SK-N-SH (cell line): ENCODE measurements at regions not wholly inside any gene's neighbourhood (a gene's known extent, or its start where the extent isn't known, plus 50 kb on each side); places are given as distances from the start of the nearest gene placed in this dataset.

ENCODE experiments used
- CTCF ChIA-PET: fragments of 300-600, 350-600 bp; formaldehyde crosslinking; extraction: SDS; loops from one replicate; lab custom pipeline; 2021; lab: Yijun Ruan, JAX
- POLR2A ChIA-PET: fragments of 350-600 bp; sonication (Branson Sonifier 250); formaldehyde crosslinking; extraction: SDS; loops from one replicate; lab custom pipeline; 2020; ENCODE audit warnings: antibody characterized with exemption, inconsistent platforms; lab: Yijun Ruan, JAX
- DNase-seq: peaks from one replicate; pipeline ENCODE4 v3.0.0; 2012
- H2AFZ ChIP-seq: fragments of 200-600 bp; sonication (generic); 2 replicates; pipeline ENCODE4 v1.8.1; 2016; ENCODE audit warnings: antibody characterized with exemption, mild to moderate bottlenecking, low read depth
- H3F3A ChIP-seq: fragments of 200-600 bp; sonication (generic); replicated peaks from 2 replicates; pipeline ENCODE3; 2016; ENCODE audit warnings: antibody characterized with exemption, mild to moderate bottlenecking; ENCODE audit not compliant: insufficient read depth
- H3K27ac ChIP-seq, 2 experiments: fragments of 200-500 bp in 1 of 2; fragments of 200-600 bp in 1 of 2; sonication (Bioruptor generic) in 1 of 2; sonication (generic), shearing (Covaris generic) in 1 of 2; 2 replicates each; pipeline versions ENCODE4 v1.5.1 to v1.6.1; 2014 to 2016; ENCODE audit warnings: low read depth in 2 of 2, inconsistent platforms in 1 of 2, low read length in 1 of 2, mild to moderate bottlenecking in 1 of 2, mixed read lengths in 1 of 2
- H3K27me3 ChIP-seq: fragments of 200-600 bp; sonication (generic), shearing (Covaris generic); 2 replicates; pipeline ENCODE4 v1.6.1; 2016; ENCODE audit warnings: mixed run types; ENCODE audit not compliant: insufficient read depth
- H3K36me3 ChIP-seq, 2 experiments: fragments of 200-500 bp in 1 of 2; fragments of 200-600 bp in 1 of 2; sonication (Bioruptor generic) in 1 of 2; sonication (generic) in 1 of 2; replicated peaks in 1 of 2; 2 replicates each; pipeline versions ENCODE3 to v1.5.1; 2014 to 2016; ENCODE audit warnings: low read length in 1 of 2, mild to moderate bottlenecking in 1 of 2; ENCODE audit not compliant: insufficient read depth in 2 of 2, control insufficient read depth in 1 of 2
- H3K4me1 ChIP-seq, 2 experiments: fragments of 200-500 bp in 1 of 2; fragments of 200-600 bp in 1 of 2; sonication (Bioruptor generic) in 1 of 2; sonication (generic), shearing (Covaris generic) in 1 of 2; 2 replicates each; pipeline versions ENCODE4 v1.5.1 to v1.6.1; 2014 to 2016; ENCODE audit warnings: low read depth in 1 of 2, low read length in 1 of 2, mixed run types in 1 of 2; ENCODE audit not compliant: insufficient read depth in 2 of 2, control insufficient read depth in 1 of 2
- H3K4me2 ChIP-seq: fragments of 200-600 bp; sonication (generic), shearing (Covaris generic); 2 replicates; pipeline ENCODE4 v1.6.1; 2017; ENCODE audit warnings: mixed run types
- H3K4me3 ChIP-seq, 2 experiments: fragments of 200-500 bp in 1 of 2; fragments of 200-600 bp in 1 of 2; sonication (Bioruptor generic) in 1 of 2; sonication (generic), shearing (Covaris generic) in 1 of 2; 2 replicates each; pipeline versions ENCODE4 v1.5.1 to v1.8.1; 2014 to 2016; ENCODE audit warnings: low read depth in 2 of 2, inconsistent platforms in 1 of 2, low read length in 1 of 2, mild to moderate bottlenecking in 1 of 2, mixed read lengths in 1 of 2, moderate library complexity in 1 of 2
- H3K79me2 ChIP-seq: fragments of 200-600 bp; sonication (generic); 2 replicates; pipeline ENCODE4 v1.8.1; 2017; ENCODE audit warnings: mild to moderate bottlenecking; ENCODE audit not compliant: insufficient read depth
- H3K9ac ChIP-seq: fragments of 200-600 bp; sonication (generic); 2 replicates; pipeline ENCODE4 v1.6.1; 2017; ENCODE audit warnings: mixed run types
- H3K9me2 ChIP-seq: fragments of 200-600 bp; sonication (generic); 2 replicates; pipeline ENCODE4 v1.6.1; 2017; ENCODE audit warnings: mixed run types
- H3K9me3 ChIP-seq: fragments of 200-600 bp; sonication (generic); 2 replicates; pipeline ENCODE4 v1.6.1; 2017; ENCODE audit warnings: mixed run types, mild to moderate bottlenecking, moderate library complexity
- H4K20me1 ChIP-seq: fragments of 200-600 bp; sonication (generic); 2 replicates; pipeline ENCODE4 v1.6.1; 2017; ENCODE audit warnings: mild to moderate bottlenecking, mixed run types; ENCODE audit not compliant: insufficient read depth
- CHD2 ChIP-seq: fragments of 150-350 bp; IDR thresholded peaks from 2 replicates; pipeline ENCODE4 v1.6.1; 2018; ENCODE audit warnings: low read length; ENCODE audit not compliant: partially characterized antibody
- CTCF ChIP-seq: fragments of 200-600 bp; sonication (generic); IDR thresholded peaks from 2 replicates; pipeline ENCODE4 v1.6.1; 2017; ENCODE audit warnings: antibody characterized with exemption, mild to moderate bottlenecking, moderate library complexity
- ELF1 ChIP-seq: IDR thresholded peaks from 2 replicates; pipeline ENCODE4 v1.4.0; 2012
- EP300 ChIP-seq, 2 experiments: IDR thresholded peaks; 2 replicates each; pipeline versions ENCODE4 v1.4.0 to v1.6.1; 2012; ENCODE audit warnings: borderline replicate concordance in 1 of 2, low read depth in 1 of 2, low read length in 1 of 2
- EZH2phosphoT487 ChIP-seq: fragments of 200-600 bp; sonication (generic); IDR thresholded peaks from 2 replicates; pipeline ENCODE4 v1.6.1; 2017; ENCODE audit warnings: low read depth, mixed run types, mild to moderate bottlenecking, antibody characterized with exemption, moderate library complexity, borderline replicate concordance
- FOXJ3 ChIP-seq: sonication (generic); formaldehyde crosslinking; IDR thresholded peaks from 2 replicates; pipeline ENCODE4 v1.5.1; 2020; ENCODE audit warnings: mild to moderate bottlenecking, missing genetic modification reagents
- GATA2 ChIP-seq: sonication (generic); formaldehyde crosslinking; IDR thresholded peaks from 2 replicates; pipeline ENCODE4 v1.5.0; 2020; ENCODE audit warnings: mild to moderate bottlenecking, missing genetic modification reagents
- IRF3 ChIP-seq: fragments of 150-350 bp; IDR thresholded peaks from 2 replicates; pipeline ENCODE4 v1.6.1; 2016; ENCODE audit warnings: mild to moderate bottlenecking, low read depth, low read length
- JUND ChIP-seq: IDR thresholded peaks from 2 replicates; pipeline ENCODE4 v1.4.0; 2012
- MAX ChIP-seq: IDR thresholded peaks from 2 replicates; pipeline ENCODE4 v1.4.0; 2012; ENCODE audit warnings: low read depth
- MEF2A ChIP-seq: IDR thresholded peaks from 2 replicates; pipeline ENCODE4 v1.4.0; 2012; ENCODE audit warnings: low read depth, borderline replicate concordance
- NFIC ChIP-seq: IDR thresholded peaks from 2 replicates; pipeline ENCODE4 v1.4.0; 2012; ENCODE audit warnings: borderline replicate concordance
- PBX3 ChIP-seq: IDR thresholded peaks from 2 replicates; pipeline ENCODE4; 2012
- POLR2AphosphoS5 ChIP-seq: IDR thresholded peaks from 2 replicates; pipeline ENCODE4 v1.6.1; 2012; ENCODE audit warnings: low read depth, low read length
- RFX5 ChIP-seq: IDR thresholded peaks from 2 replicates; pipeline ENCODE4 v1.6.1; 2012; ENCODE audit warnings: mild to moderate bottlenecking, improper control_type of control experiment, low read length
- RXRA ChIP-seq: IDR thresholded peaks from 2 replicates; pipeline ENCODE4 v1.4.0; 2012; ENCODE audit warnings: low read depth, mild to moderate bottlenecking, borderline replicate concordance
- SMC3 ChIP-seq: IDR thresholded peaks from 2 replicates; pipeline ENCODE4 v1.6.1; 2012; ENCODE audit warnings: low read depth, low read length, improper control_type of control experiment
- TAF1 ChIP-seq: IDR thresholded peaks from 2 replicates; pipeline ENCODE4 v1.6.1; 2012; ENCODE audit warnings: low read depth, mild to moderate bottlenecking, low read length, moderate library complexity, borderline replicate concordance
- ZBTB33 ChIP-seq: IDR thresholded peaks from 2 replicates; pipeline ENCODE4 v1.4.0; 2012; ENCODE audit warnings: low read depth, borderline replicate concordance
- WGBS: methylation state at CpG from one replicate; pipeline ENCODE4 v1.1.6; 2017; ENCODE audit warnings: low lambda C conversion rate; 5-methylcytosine and 5-hydroxymethylcytosine counted together

GRCh38 chr14:34266344-34266743, 195.7 kb downstream of the SPTSSA start (continued):
- TF ChIP-seq CTCF (no peak), MEF2A (no peak), GATA2 (CRISPR knock-in tag) (no peak), EZH2phosphoT487 (no peak), CHD2 (no peak), PBX3 (no peak), JUND (no peak)

GRCh38 chr14:34262127-34262910, 199.7 kb downstream of the SPTSSA start:
- CTCF ChIA-PET = interaction anchor here (1.0 kb wide), 1 partner anchor 11 kb away, joined by 4 read pairs; no protein-coding TSS in a partner anchor
- no peaks in the 10 kb centered on the region for H3K79me2 ChIP-seq
- H3K4me1 ChIP-seq = no peaks in the 10 kb centered on the region; a peak in 1 of 4 replicates
- no peak overlapping the region for H3K4me3 ChIP-seq
- no peaks in the 10 kb centered on the region for H3K9me2 ChIP-seq
- H3K27me3 ChIP-seq = no peaks in the 10 kb centered on the region
- POLR2A ChIA-PET = no interaction called here
- H2AFZ ChIP-seq = no peak overlapping the region
- H3K9me3 ChIP-seq = no peaks in the 10 kb centered on the region
- 40% methylated on average over 9 of the region's 9 CpGs for WGBS
- H3K27ac ChIP-seq = no peak overlapping the region
- no peak overlapping the region for H3K9ac ChIP-seq
- H3K36me3 ChIP-seq = no peaks in the 10 kb centered on the region
- TF ChIP-seq EP300 (IDR thresholded peaks at IDR 0.05; ENCODE audit: borderline replicate concordance in 1 of 2, low read depth in 1 of 2, low read length in 1 of 2) = no peak
- no peak for TF ChIP-seq JUND
- peak; percentile 8 for DNase-seq
- no peak overlapping the region for H3K4me2 ChIP-seq
- H4K20me1 ChIP-seq = no peaks in the 10 kb centered on the region
- no peaks in the 10 kb centered on the region for H3F3A ChIP-seq

GRCh38 chr14:34259996-34260395, 202.0 kb downstream of the SPTSSA start:
- no peaks in the 10 kb centered on the region for H3K9me2 ChIP-seq
- no peaks in the 10 kb centered on the region for H4K20me1 ChIP-seq
- no peak for DNase-seq
- no peak overlapping the region for H3K27ac ChIP-seq
- ChIA-PET POLR2A (no interaction called here), CTCF (interaction anchor here (0.9 to 1.5 kb wide), 4 partner anchors 8 to 63 kb away, joined by 3 to 4 read pairs (median 3); no protein-coding TSS in a partner anchor)
- H3K9me3 ChIP-seq = no peaks in the 10 kb centered on the region
- no peaks in the 10 kb centered on the region for H3K36me3 ChIP-seq
- no peaks in the 10 kb centered on the region for H3K79me2 ChIP-seq
- H3K4me2 ChIP-seq = no peak overlapping the region
- H3K4me3 ChIP-seq = no peak overlapping the region
- no peaks in the 10 kb centered on the region; a peak in 1 of 4 replicates for H3K4me1 ChIP-seq
- no peaks in the 10 kb centered on the region for H3F3A ChIP-seq
- no peak overlapping the region for H2AFZ ChIP-seq
- no peaks in the 10 kb centered on the region for H3K27me3 ChIP-seq
- H3K9ac ChIP-seq = no peak overlapping the region
- TF ChIP-seq EP300 (IDR thresholded peaks at IDR 0.05; ENCODE audit: borderline replicate concordance in 1 of 2, low read depth in 1 of 2, low read length in 1 of 2) (no peak), NFIC (no peak), TAF1 (no peak), RFX5 (no peak), POLR2AphosphoS5 (no peak), MAX (no peak), FOXJ3 (CRISPR knock-in tag) (no peak), RXRA (no peak), SMC3 (no peak), JUND (no peak), ELF1 (no peak), MEF2A (no peak), ZBTB33 (no peak), IRF3 (no peak)
